HL-60 (cell line): ENCODE measurements at regions not wholly inside any gene's neighbourhood (a gene's known extent, or its start where the extent isn't known, plus 50 kb on each side); places are given as distances from the start of the nearest gene placed in this dataset.

Source experiments
- DNase-seq, 2 experiments: peaks; one replicate each; pipeline ENCODE4 v3.0.0-alpha.2; 2010 to 2020; ENCODE audit warnings: low read depth in 1 of 2, low spot score in 1 of 2
- H3K27ac ChIP-seq: fragments of 250-450 bp; sonication (Bioruptor Pico); replicated peaks from 2 replicates; pipeline ENCODE4 v1.5.1; 2020; ENCODE audit warnings: mild to moderate bottlenecking, moderate library complexity
- H3K27me3 ChIP-seq: fragments of 250-450 bp; sonication (Bioruptor Pico); 2 replicates; pipeline ENCODE4 v1.5.1; 2021; ENCODE audit warnings: mild to moderate bottlenecking, moderate library complexity; ENCODE audit not compliant: insufficient read depth, poor library complexity, severe bottlenecking
- H3K4me3 ChIP-seq: replicated peaks from 2 replicates; pipeline ENCODE4 v1.5.1; 2011; ENCODE audit warnings: mild to moderate bottlenecking, control low read depth, low read length; ENCODE audit not compliant: insufficient read depth
- GABPA ChIP-seq: IDR thresholded peaks from 2 replicates; pipeline ENCODE4 v1.6.1; 2012; ENCODE audit warnings: low read depth
- POLR2AphosphoS5 ChIP-seq: IDR thresholded peaks from 2 replicates; pipeline ENCODE4 v1.6.1; 2012; ENCODE audit warnings: low read depth
- SPI1 ChIP-seq: IDR thresholded peaks from 2 replicates; pipeline ENCODE4 v1.6.1; 2012; ENCODE audit warnings: low read depth, mild to moderate bottlenecking, borderline replicate concordance
- TF ChIP-seq, protein P1 (sequence below): IDR thresholded peaks from one replicate; pipeline ENCODE4 v1.5.1; 2011; ENCODE audit warnings: low read length, control low read depth, inconsistent platforms; ENCODE audit not compliant: insufficient read depth
- TF ChIP-seq, protein P2 (sequence below): IDR thresholded peaks from 2 replicates; pipeline ENCODE4 v1.6.1; 2012; ENCODE audit warnings: low read depth; ENCODE audit not compliant: insufficient replicate concordance

DNA sequence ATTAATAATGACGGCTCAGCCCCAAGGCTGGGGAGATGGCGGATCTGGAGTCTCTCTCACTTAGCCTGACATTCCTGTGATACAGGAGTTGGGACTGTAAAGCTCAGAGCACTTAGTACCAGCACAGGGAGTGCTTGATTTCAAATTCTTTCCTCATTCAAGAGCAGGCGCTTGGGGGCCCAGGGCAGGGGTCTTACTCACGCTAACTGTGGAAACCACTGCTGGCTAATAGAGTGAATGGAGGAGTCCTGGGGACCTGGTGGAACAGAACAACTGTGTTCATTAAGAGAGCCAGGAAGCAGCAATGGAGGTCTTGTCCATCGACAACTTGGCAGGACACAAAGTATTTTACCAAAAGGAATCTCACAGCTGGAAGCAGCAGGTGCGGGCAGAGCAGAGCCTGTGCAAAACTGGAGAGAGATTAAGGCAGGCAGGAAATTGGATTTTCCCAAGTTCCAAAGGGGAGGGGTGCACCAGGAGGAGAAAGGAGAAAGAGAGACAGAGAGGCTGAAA, 358.9 kb downstream of the TNS1 start:
- TF ChIP-seq POLR2AphosphoS5 (no peak), SPI1 (no peak), GABPA (no peak)
- TF ChIP-seq, protein P1, sequence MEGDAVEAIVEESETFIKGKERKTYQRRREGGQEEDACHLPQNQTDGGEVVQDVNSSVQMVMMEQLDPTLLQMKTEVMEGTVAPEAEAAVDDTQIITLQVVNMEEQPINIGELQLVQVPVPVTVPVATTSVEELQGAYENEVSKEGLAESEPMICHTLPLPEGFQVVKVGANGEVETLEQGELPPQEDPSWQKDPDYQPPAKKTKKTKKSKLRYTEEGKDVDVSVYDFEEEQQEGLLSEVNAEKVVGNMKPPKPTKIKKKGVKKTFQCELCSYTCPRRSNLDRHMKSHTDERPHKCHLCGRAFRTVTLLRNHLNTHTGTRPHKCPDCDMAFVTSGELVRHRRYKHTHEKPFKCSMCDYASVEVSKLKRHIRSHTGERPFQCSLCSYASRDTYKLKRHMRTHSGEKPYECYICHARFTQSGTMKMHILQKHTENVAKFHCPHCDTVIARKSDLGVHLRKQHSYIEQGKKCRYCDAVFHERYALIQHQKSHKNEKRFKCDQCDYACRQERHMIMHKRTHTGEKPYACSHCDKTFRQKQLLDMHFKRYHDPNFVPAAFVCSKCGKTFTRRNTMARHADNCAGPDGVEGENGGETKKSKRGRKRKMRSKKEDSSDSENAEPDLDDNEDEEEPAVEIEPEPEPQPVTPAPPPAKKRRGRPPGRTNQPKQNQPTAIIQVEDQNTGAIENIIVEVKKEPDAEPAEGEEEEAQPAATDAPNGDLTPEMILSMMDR, result no peak
- TF ChIP-seq, protein P2, sequence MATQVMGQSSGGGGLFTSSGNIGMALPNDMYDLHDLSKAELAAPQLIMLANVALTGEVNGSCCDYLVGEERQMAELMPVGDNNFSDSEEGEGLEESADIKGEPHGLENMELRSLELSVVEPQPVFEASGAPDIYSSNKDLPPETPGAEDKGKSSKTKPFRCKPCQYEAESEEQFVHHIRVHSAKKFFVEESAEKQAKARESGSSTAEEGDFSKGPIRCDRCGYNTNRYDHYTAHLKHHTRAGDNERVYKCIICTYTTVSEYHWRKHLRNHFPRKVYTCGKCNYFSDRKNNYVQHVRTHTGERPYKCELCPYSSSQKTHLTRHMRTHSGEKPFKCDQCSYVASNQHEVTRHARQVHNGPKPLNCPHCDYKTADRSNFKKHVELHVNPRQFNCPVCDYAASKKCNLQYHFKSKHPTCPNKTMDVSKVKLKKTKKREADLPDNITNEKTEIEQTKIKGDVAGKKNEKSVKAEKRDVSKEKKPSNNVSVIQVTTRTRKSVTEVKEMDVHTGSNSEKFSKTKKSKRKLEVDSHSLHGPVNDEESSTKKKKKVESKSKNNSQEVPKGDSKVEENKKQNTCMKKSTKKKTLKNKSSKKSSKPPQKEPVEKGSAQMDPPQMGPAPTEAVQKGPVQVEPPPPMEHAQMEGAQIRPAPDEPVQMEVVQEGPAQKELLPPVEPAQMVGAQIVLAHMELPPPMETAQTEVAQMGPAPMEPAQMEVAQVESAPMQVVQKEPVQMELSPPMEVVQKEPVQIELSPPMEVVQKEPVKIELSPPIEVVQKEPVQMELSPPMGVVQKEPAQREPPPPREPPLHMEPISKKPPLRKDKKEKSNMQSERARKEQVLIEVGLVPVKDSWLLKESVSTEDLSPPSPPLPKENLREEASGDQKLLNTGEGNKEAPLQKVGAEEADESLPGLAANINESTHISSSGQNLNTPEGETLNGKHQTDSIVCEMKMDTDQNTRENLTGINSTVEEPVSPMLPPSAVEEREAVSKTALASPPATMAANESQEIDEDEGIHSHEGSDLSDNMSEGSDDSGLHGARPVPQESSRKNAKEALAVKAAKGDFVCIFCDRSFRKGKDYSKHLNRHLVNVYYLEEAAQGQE, result no peak
- no peak overlapping the region for H3K27ac ChIP-seq
- no peak for DNase-seq
- H3K27me3 ChIP-seq, result no peaks in the 10 kb centered on the region
- no peak overlapping the region for H3K4me3 ChIP-seq

DNA sequence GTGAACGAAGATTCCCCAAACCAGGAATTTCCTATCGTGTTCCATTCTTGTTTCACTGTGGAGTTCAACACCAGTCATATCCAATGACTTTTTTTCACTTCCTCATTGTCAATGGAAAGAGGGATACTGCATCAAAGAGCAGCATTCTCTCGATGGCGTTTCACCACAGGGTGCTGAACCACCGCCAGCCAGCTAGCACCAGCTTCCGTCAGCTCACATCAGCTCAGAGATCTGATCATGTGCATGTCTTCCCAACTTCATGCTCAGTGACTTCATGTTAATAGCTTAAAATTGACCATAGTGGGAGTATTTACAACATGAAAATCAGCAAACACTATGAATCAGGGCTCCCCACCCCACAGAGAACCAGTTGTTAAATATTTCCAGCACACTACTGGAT, 359.9 kb downstream of the TNS1 start:
- no peak overlapping the region for H3K27ac ChIP-seq
- no peak for TF ChIP-seq GABPA
- TF ChIP-seq, protein P1, result no peak
- TF ChIP-seq, protein P2, result no peak
- TF ChIP-seq SPI1, result peak; percentile 26; the same call in 1 of the 2 replicates
- DNase-seq, result no peak
- H3K4me3 ChIP-seq, result no peak overlapping the region
- H3K27me3 ChIP-seq, result no peaks in the 10 kb centered on the region

DNA sequence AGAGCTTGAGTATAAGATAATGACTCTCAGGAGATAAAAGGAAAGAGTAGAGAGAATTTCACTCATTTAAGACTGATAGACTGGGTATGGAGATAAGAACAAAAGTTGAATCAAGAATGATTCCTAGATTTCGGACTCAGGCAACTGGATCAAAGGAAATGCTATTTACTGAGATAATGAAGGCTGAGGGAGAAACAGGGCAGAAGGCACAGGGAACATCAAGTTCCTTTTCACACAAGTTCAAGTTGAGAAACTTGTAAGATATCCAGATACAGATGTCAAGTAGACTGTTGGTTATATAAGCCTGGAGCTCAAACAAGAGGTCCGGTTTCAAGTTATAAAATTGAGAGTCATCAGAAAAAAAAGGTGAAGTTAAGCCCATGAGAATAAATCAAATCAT, 360.8 kb downstream of the TNS1 start:
- no peak for DNase-seq
- H3K27ac ChIP-seq, result no peak overlapping the region
- TF ChIP-seq, protein P2, result no peak
- TF ChIP-seq GABPA, result no peak
- TF ChIP-seq, protein P1, result no peak
- H3K4me3 ChIP-seq, result no peak overlapping the region
- H3K27me3 ChIP-seq, result no peaks in the 10 kb centered on the region
